Activated T-cell treated with anti-CD3 and anti-CD28 coated beads, Interleukin-2, amount 50 U/mL, for 24 hours (primary cell): ENCODE measurements at regions not wholly inside any gene's neighbourhood (a gene's known extent, or its start where the extent isn't known, plus 50 kb on each side); places are given as distances from the start of the nearest gene placed in this dataset.

ENCODE experiments used
- DNase-seq: peaks from one replicate; pipeline ENCODE4 v3.0.0-alpha.2; 2020
- H3K27ac Mint-ChIP-seq: 2 replicates; pipeline ENCODE4 v1.8.0; 2020; ENCODE audit warnings: mild to moderate bottlenecking, mixed read lengths
- H3K27me3 Mint-ChIP-seq: 2 replicates; pipeline ENCODE4 v1.8.0; 2020; ENCODE audit warnings: mixed read lengths
- H3K36me3 Mint-ChIP-seq: 2 replicates; pipeline ENCODE4 v1.8.0; 2020; ENCODE audit warnings: low read depth, mixed read lengths
- H3K4me1 Mint-ChIP-seq: 2 replicates; pipeline ENCODE4 v1.8.0; 2020; ENCODE audit warnings: low read depth, mixed read lengths
- H3K4me3 Mint-ChIP-seq: 2 replicates; pipeline ENCODE4 v1.8.0; 2020; ENCODE audit warnings: mild to moderate bottlenecking, moderate library complexity, mixed read lengths
- H3K9me3 Mint-ChIP-seq: 2 replicates; pipeline ENCODE4 v1.8.0; 2020; ENCODE audit warnings: mixed read lengths

DNA sequence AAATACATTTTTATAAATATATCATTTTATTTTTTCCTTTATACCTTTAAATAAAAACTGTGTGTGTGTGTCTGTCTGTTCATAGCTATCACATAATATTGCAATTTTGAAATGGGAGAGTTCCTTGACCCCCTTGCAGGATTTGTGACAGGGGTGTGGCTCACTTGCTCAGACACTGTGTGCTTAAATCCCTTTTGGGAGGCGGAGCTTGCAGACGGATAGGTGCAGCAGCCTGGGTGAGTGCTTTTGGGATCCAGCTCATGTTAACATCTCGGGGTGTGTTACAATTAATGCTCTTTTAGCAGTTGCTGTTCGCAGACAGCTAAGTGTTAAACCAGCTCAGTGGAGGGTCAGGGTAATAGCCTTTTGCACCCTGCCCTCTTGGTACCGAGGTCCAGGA lies 459.8 kb downstream of the IPMK start:
- no peak overlapping the region for H3K4me3 Mint-ChIP-seq
- H3K36me3 Mint-ChIP-seq, result no peaks in the 10 kb centered on the region
- DNase-seq, result no peak
- no peaks in the 10 kb centered on the region for H3K27me3 Mint-ChIP-seq
- no peak overlapping the region for H3K27ac Mint-ChIP-seq
- H3K9me3 Mint-ChIP-seq, result peaks cover 5% of the 10 kb centered on the region
- no peaks in the 10 kb centered on the region for H3K4me1 Mint-ChIP-seq

DNA sequence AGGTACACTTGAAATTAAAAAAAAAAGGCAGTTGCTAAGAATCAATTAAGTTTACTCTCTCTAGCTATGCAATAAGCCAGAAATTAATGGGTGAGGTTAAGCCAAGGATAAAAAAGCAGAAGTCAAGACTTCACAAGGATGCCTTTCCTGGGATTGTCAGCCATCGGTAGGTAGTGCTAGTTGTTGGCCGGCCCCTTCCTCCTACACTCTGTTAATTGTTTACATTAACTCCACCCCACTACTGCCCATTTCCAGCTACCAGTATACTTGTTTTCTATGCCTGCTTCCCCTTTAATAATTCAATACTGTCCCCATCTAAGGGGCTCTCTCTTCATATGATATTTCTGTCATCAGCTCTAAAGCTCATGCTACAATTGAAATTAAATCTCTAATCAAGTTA lies 461.0 kb downstream of the IPMK start:
- no peak for DNase-seq
- no peak overlapping the region for H3K27ac Mint-ChIP-seq
- H3K4me1 Mint-ChIP-seq, result no peaks in the 10 kb centered on the region
- H3K27me3 Mint-ChIP-seq, result no peaks in the 10 kb centered on the region
- no peaks in the 10 kb centered on the region for H3K36me3 Mint-ChIP-seq
- H3K4me3 Mint-ChIP-seq, result no peak overlapping the region
- peaks cover 5% of the 10 kb centered on the region for H3K9me3 Mint-ChIP-seq

DNA sequence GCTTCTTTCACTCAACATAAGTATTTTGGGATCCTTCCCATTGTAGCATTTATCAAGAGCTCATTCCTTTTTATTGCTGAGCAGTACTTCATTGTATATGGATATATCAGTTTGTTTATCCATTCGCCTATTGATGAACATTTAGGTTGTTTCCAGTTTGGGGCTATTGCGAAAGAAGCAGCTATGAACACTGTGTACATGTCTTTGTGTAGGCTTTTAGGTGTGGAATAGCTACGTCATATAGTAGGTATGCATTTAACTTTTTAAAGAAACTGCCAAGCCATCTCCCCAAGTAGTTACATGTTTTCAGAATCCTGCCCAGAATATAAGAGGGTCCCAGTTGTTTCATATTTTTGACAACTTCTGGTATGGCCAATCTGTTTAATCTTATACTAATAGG lies 468.1 kb downstream of the IPMK start:
- Mint-ChIP-seq H3K27ac (no peak overlapping the region), H3K9me3 (no peaks in the 10 kb centered on the region), H3K27me3 (no peaks in the 10 kb centered on the region), H3K4me3 (no peak overlapping the region), H3K36me3 (no peaks in the 10 kb centered on the region), H3K4me1 (no peaks in the 10 kb centered on the region)
- DNase-seq, result no peak

DNA sequence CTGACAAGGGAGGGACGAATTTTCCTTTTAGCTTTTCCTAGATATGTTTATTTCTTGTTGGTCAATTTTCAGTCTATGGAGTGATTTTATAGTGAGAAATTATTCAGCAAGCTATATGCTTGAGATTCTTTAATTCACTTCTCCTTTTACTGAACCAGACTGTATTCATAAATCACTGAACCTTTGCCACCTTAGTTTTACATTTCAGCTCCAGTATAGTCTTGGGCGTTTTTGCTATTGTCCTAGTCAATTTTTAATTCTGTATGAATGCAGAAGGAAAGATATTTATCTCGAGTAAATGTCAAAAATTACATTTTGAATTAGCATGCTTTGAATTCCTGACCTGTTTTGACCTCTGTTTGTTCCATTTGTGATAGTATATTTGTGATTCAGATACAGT lies 468.9 kb downstream of the IPMK start:
- Mint-ChIP-seq H3K27me3 (no peaks in the 10 kb centered on the region), H3K9me3 (no peaks in the 10 kb centered on the region), H3K27ac (no peak overlapping the region), H3K4me3 (no peak overlapping the region), H3K36me3 (no peaks in the 10 kb centered on the region), H3K4me1 (no peaks in the 10 kb centered on the region)
- no peak for DNase-seq

DNA sequence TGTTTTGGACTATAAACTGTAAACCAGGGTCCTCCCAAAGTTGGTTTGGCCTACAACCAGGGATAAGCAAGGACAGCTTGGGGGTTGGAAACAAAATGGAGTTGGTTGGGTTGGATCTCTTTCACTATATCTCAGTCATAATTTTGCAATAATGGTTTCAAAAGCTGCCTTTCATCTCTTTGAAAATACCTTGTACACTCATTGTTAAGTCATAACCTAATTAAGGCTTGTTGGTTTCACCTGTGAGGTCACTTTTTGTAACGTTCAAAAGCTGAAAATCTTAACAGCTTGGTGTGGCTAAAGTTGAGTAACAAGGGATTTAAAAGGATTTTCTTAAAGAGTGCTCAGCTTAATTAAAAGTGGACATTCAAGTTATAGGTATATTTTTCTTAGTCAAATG lies 476.1 kb downstream of the IPMK start:
- Mint-ChIP-seq H3K36me3 (no peaks in the 10 kb centered on the region), H3K27me3 (no peaks in the 10 kb centered on the region), H3K4me1 (no peaks in the 10 kb centered on the region), H3K4me3 (no peak overlapping the region), H3K9me3 (peaks cover 8% of the 10 kb centered on the region), H3K27ac (no peak overlapping the region)
- DNase-seq, result no peak

DNA sequence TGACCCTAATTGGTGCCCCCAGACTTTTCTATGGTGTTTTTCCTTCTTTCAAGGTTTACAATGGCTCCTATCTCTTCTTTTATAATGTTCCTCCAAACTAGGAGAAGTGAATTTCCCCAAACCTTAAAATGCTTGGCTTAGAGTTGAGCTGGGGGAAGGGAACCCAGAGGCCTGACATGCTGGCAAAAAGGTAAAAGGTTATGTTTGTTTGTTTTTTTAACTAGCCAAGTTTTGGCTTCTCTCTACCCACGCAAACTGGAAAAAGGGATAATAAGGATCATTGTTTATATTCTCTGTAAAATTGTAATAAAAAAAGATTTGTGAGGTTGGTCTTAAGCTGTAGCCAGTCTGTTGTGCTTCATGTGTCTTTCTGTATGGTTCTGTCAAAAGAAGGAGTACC lies 477.0 kb downstream of the IPMK start:
- Mint-ChIP-seq H3K36me3 (no peaks in the 10 kb centered on the region), H3K27me3 (no peaks in the 10 kb centered on the region), H3K4me3 (no peak overlapping the region), H3K27ac (no peak overlapping the region), H3K4me1 (no peaks in the 10 kb centered on the region), H3K9me3 (peaks cover 8% of the 10 kb centered on the region)
- DNase-seq, result no peak

DNA sequence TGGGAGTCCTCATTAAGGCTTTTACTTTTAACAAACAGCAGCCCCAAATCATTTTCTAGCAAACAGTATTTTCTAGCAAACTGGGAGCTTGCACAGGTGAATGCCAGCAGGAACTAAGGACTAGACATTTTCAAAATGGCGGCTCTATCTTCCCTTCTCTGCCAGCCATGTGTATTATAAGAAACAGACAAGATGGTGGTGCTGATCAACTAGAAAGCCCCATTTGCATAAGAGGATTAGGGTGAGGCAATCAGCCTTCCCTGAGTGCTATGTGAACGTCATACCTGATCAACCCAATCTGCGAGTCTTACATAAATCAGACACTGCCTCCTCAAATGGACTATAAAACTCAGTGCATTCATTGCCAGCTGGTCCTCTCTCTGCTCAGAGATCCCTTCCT lies 479.6 kb downstream of the IPMK start:
- Mint-ChIP-seq H3K27me3 (no peaks in the 10 kb centered on the region), H3K27ac (no peak overlapping the region), H3K36me3 (no peaks in the 10 kb centered on the region), H3K4me3 (no peak overlapping the region), H3K4me1 (no peaks in the 10 kb centered on the region), H3K9me3 (peaks cover 8% of the 10 kb centered on the region)
- DNase-seq, result no peak

GRCh38 chr10:57786850-57787750 lies 480.6 kb downstream of the IPMK start:
- H3K9me3 Mint-ChIP-seq, result peaks cover 6% of the 10 kb centered on the region
- no peak overlapping the region for H3K4me3 Mint-ChIP-seq
- H3K4me1 Mint-ChIP-seq, result no peaks in the 10 kb centered on the region
- DNase-seq, result no peak
- no peak overlapping the region for H3K27ac Mint-ChIP-seq
- H3K36me3 Mint-ChIP-seq, result no peaks in the 10 kb centered on the region
- H3K27me3 Mint-ChIP-seq, result no peaks in the 10 kb centered on the region

GRCh38 chr10:57786331-57786730 lies 481.4 kb downstream of the IPMK start:
- Mint-ChIP-seq H3K27ac (no peak overlapping the region), H3K27me3 (no peaks in the 10 kb centered on the region), H3K4me1 (no peaks in the 10 kb centered on the region), H3K36me3 (no peaks in the 10 kb centered on the region), H3K4me3 (no peak overlapping the region), H3K9me3 (peaks cover 12% of the 10 kb centered on the region)
- no peak for DNase-seq

- no peaks in the 10 kb centered on the region for H3K4me1 Mint-ChIP-seq
- no peaks in the 10 kb centered on the region for H3K36me3 Mint-ChIP-seq
- H3K27ac Mint-ChIP-seq, result no peak overlapping the region
- H3K4me3 Mint-ChIP-seq, result no peak overlapping the region
- peaks cover 13% of the 10 kb centered on the region for H3K9me3 Mint-ChIP-seq
- H3K27me3 Mint-ChIP-seq, result no peaks in the 10 kb centered on the region
- DNase-seq, result no peak
Observed at GRCh38 chr10:57785546-57785945, 482.1 kb downstream of the IPMK start.

- no peaks in the 10 kb centered on the region for H3K4me1 Mint-ChIP-seq
- H3K27ac Mint-ChIP-seq, result no peak overlapping the region
- no peaks in the 10 kb centered on the region for H3K36me3 Mint-ChIP-seq
- H3K4me3 Mint-ChIP-seq, result no peak overlapping the region
- DNase-seq, result no peak
- no peaks in the 10 kb centered on the region for H3K27me3 Mint-ChIP-seq
- peaks cover 16% of the 10 kb centered on the region for H3K9me3 Mint-ChIP-seq
Observed at GRCh38 chr10:57785068-57785467, 482.6 kb downstream of the IPMK start.

DNA sequence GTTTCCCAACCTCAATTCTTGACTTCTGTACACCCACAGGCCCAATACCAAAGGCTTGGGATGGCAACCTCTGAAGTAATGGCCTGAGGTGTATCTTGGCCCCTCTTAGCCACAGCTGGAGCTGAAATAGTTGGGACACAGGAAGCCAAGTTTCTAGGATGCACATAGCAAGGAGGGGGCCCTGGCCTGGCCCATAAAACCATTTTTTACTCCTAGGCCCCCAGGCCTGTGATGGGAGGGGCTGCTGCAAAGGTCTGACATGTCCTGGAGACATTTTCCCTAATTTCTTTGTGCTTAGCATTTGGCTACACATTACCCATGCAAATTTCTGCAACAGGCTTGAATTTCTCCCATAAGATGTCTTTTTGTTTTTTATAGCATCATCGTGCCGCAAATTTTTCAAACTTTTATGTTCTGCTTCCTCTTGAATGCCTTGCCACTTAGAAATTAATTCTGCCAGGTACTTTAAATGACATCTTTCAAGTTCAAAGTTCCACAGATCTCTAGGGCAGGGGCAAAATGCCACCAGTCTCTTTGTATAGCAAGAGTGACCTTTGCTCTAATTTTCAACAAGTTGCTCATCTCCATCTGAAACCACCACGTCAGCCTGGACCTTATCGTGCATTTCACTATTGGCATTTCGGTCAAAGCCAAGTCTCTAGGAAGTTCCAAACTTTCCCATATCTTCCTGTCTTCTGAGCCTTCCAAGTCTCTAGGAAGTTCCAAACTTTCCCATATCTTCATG lies 490.8 kb downstream of the IPMK start:
- no peak for DNase-seq
- Mint-ChIP-seq H3K9me3 (peaks cover 25% of the 10 kb centered on the region), H3K36me3 (no peaks in the 10 kb centered on the region), H3K4me3 (no peak overlapping the region), H3K4me1 (no peaks in the 10 kb centered on the region), H3K27ac (no peak overlapping the region), H3K27me3 (no peaks in the 10 kb centered on the region)

GRCh38 chr10:57775250-57775649 lies 492.4 kb downstream of the IPMK start:
- no peak overlapping the region for H3K27ac Mint-ChIP-seq
- H3K9me3 Mint-ChIP-seq, result peaks cover 25% of the 10 kb centered on the region
- H3K4me3 Mint-ChIP-seq, result no peak overlapping the region
- no peaks in the 10 kb centered on the region for H3K36me3 Mint-ChIP-seq
- H3K4me1 Mint-ChIP-seq, result no peaks in the 10 kb centered on the region
- no peak for DNase-seq
- H3K27me3 Mint-ChIP-seq, result no peaks in the 10 kb centered on the region

- Mint-ChIP-seq H3K4me1 (no peaks in the 10 kb centered on the region), H3K36me3 (no peaks in the 10 kb centered on the region), H3K4me3 (no peak overlapping the region), H3K27ac (no peak overlapping the region), H3K27me3 (no peaks in the 10 kb centered on the region), H3K9me3 (peaks cover 13% of the 10 kb centered on the region)
- no peak for DNase-seq
Observed at GRCh38 chr10:57769298-57769697, 498.4 kb downstream of the IPMK start.

- H3K9me3 Mint-ChIP-seq, result no peaks in the 10 kb centered on the region
- no peak overlapping the region for H3K27ac Mint-ChIP-seq
- DNase-seq, result no peak
- H3K36me3 Mint-ChIP-seq, result no peaks in the 10 kb centered on the region
- H3K27me3 Mint-ChIP-seq, result no peaks in the 10 kb centered on the region
- no peak overlapping the region for H3K4me3 Mint-ChIP-seq
- H3K4me1 Mint-ChIP-seq, result no peaks in the 10 kb centered on the region
Observed at GRCh38 chr10:57759777-57760176, 507.9 kb downstream of the IPMK start.
